ENCODE measurements at regions not wholly inside any gene's neighbourhood (a gene's known extent, or its start where the extent isn't known, plus 50 kb on each side); places are given as distances from the start of the nearest gene placed in this dataset.
A peak's percentile ranks its signal among the peaks of the same experiment; 100 is the strongest.
"Not testable (repeated sequence)": the region's sequence is repeated elsewhere in the genome, so short reads cannot be mapped to it uniquely, and the experiment has no call there.

DNA sequence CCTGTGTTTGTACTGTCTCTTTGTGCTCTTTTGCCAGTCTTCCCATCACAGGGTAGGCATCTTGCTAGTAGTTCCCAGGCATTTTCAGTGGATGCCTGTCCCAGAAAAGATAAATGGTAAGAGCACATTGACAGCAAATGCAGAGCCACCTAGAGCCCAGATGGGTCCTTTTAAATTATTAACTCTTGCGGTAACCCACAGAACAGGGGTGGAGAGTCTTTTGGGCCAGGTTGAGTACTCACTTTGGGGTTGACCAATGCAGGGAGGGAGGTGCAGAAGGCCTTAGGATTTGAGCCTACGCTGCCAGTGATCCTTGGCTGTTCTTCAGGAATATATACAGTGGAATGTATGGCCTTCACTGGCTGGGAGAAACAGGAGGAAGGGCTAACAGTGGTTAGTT is 173.8 kb downstream of the MSN start:
- Histone ChIP-seq H3K27ac (ENCODE audit: insufficient read depth, low read length, poor library complexity, severe bottlenecking) (no peak overlapping the region), H3K4me3 (ENCODE audit: insufficient read depth, low read depth, low read length, poor library complexity, severe bottlenecking) (no peak overlapping the region), H3K27me3 (replicated peaks; ENCODE audit: control insufficient read depth, insufficient read depth, low read length, poor library complexity, severe bottlenecking) (no peaks in the 10 kb centered on the region), H3K36me3 (ENCODE audit: control insufficient read depth, insufficient read depth, low read length) (no peaks in the 10 kb centered on the region), H3K9me3 (ENCODE audit: control insufficient read depth, low read length) (no peaks in the 10 kb centered on the region), H3K4me1 (ENCODE audit: control insufficient read depth, insufficient read depth, low read length, poor library complexity, severe bottlenecking) (no peaks in the 10 kb centered on the region)
- no peak for DNase-seq

DNA sequence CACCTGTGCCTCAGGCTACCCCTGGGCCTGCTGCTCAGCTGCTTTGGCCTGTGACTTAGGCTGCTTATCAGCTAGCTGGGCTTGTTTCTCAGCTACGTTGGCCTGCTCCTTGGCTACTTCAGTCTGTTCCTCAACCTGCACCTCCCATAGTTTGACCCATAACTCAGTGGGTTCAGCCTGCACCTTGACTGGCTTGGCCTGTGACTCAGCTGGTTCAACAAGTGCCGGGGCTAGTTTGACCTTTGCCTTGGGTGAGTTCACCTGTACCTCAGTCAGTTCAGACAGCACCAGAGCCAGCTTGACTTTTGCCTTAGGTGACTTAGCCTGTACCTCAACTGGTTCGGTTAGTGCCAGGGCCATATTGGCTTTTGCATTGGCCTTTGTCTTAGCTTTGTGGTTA is 171.2 kb downstream of the MSN start:
- H3K4me3 ChIP-seq (ENCODE audit: insufficient read depth, low read depth, low read length, poor library complexity, severe bottlenecking), result no peak overlapping the region
- H3K27ac ChIP-seq (ENCODE audit: insufficient read depth, low read length, poor library complexity, severe bottlenecking), result no peak overlapping the region
- no peaks in the 10 kb centered on the region for H3K27me3 ChIP-seq (replicated peaks; ENCODE audit: control insufficient read depth, insufficient read depth, low read length, poor library complexity, severe bottlenecking)
- no peaks in the 10 kb centered on the region for H3K9me3 ChIP-seq (ENCODE audit: control insufficient read depth, low read length)
- no peaks in the 10 kb centered on the region for H3K36me3 ChIP-seq (ENCODE audit: control insufficient read depth, insufficient read depth, low read length)
- H3K4me1 ChIP-seq (ENCODE audit: control insufficient read depth, insufficient read depth, low read length, poor library complexity, severe bottlenecking), result no peaks in the 10 kb centered on the region
- no peak for DNase-seq

DNA sequence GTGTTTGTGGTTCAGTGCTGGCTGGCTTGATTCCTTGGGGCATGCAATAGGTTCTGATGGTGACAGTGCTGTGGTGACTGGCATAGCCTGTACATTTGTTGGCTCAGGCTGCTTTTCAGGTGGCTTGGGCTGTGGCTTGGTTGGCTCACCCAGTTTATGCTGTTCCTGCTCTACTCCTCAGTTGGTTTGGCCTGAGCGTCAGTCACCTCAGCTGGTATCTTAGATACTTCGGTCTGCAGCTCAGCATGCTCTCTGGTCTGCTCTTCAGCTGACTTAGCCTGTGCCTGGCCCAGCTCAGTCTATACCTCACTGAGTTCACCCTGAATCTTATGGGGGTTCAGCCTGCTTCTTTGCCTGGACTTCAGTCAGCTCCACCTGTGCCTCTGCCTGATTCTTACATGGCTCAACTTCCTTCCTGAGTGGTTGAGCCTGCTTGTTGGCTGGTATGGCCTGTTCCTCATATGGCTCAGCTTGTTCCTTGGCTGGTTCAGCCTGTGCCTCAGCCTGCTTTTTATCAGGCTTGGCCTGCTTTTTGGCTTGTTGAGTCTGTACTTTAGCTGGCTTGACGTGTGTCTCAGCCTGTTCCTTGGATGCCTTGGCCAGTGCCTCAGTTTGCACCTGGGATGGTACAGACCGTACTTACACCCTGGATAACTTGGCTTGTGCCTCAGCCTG is 170.6 kb downstream of the MSN start:
- no peaks in the 10 kb centered on the region for H3K4me1 ChIP-seq (ENCODE audit: control insufficient read depth, insufficient read depth, low read length, poor library complexity, severe bottlenecking)
- no peak for DNase-seq
- H3K9me3 ChIP-seq (ENCODE audit: control insufficient read depth, low read length), result no peaks in the 10 kb centered on the region
- no peaks in the 10 kb centered on the region for H3K36me3 ChIP-seq (ENCODE audit: control insufficient read depth, insufficient read depth, low read length)
- no peak overlapping the region for H3K4me3 ChIP-seq (ENCODE audit: insufficient read depth, low read depth, low read length, poor library complexity, severe bottlenecking)
- H3K27me3 ChIP-seq (replicated peaks; ENCODE audit: control insufficient read depth, insufficient read depth, low read length, poor library complexity, severe bottlenecking), result no peaks in the 10 kb centered on the region
- H3K27ac ChIP-seq (ENCODE audit: insufficient read depth, low read length, poor library complexity, severe bottlenecking), result no peak overlapping the region

DNA sequence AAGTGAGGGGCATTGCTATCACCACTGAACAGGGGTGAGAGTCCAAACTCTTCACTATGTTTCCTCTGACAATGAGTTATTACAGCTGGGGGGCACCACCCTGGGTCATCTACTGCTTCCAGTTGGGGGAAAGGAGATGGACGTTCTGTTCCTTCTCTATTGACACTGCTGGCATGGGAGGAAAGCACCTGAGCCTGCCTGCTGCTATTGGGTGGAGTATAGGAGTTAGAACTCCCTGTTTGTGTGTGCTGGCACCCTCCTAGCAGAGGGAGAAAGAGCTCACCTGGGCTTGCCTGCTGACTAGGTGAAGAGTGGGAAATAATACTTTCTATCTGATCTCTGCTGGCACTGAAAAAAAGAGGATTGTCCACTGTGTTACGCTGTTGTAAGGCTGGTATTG is 163.8 kb downstream of the MSN start:
- no peak for DNase-seq
- no peaks in the 10 kb centered on the region for H3K36me3 ChIP-seq (ENCODE audit: control insufficient read depth, insufficient read depth, low read length)
- no peak overlapping the region for H3K4me3 ChIP-seq (ENCODE audit: insufficient read depth, low read depth, low read length, poor library complexity, severe bottlenecking)
- H3K27me3 ChIP-seq (replicated peaks; ENCODE audit: control insufficient read depth, insufficient read depth, low read length, poor library complexity, severe bottlenecking), result no peaks in the 10 kb centered on the region
- no peaks in the 10 kb centered on the region for H3K9me3 ChIP-seq (ENCODE audit: control insufficient read depth, low read length)
- H3K4me1 ChIP-seq (ENCODE audit: control insufficient read depth, insufficient read depth, low read length, poor library complexity, severe bottlenecking), result no peaks in the 10 kb centered on the region
- no peak overlapping the region for H3K27ac ChIP-seq (ENCODE audit: insufficient read depth, low read length, poor library complexity, severe bottlenecking)

DNA sequence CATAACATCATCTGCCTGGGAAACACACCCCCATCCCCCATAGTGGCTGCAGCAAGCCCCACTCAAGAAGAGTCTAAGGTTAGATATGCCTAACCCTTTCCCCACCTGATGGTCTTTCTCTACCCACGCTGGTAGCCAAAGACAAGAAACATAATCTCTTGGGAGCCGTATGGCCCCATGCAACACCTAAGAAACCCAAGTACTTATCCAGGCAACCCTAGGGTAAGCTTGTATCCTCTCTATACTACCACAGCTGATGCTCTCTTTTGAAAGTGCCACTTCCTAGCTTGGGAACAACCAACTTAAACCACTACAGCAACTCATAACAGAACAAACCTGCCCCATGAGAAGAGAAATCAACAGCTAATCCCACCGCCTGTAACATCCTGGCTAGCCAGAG is 161.1 kb downstream of the MSN start:
- H3K36me3 ChIP-seq (ENCODE audit: control insufficient read depth, insufficient read depth, low read length), result no peaks in the 10 kb centered on the region
- H3K9me3 ChIP-seq (ENCODE audit: control insufficient read depth, low read length), result no peaks in the 10 kb centered on the region
- no peak for DNase-seq
- H3K4me3 ChIP-seq (ENCODE audit: insufficient read depth, low read depth, low read length, poor library complexity, severe bottlenecking), result no peak overlapping the region
- no peaks in the 10 kb centered on the region for H3K4me1 ChIP-seq (ENCODE audit: control insufficient read depth, insufficient read depth, low read length, poor library complexity, severe bottlenecking)
- H3K27ac ChIP-seq (ENCODE audit: insufficient read depth, low read length, poor library complexity, severe bottlenecking), result no peak overlapping the region
- H3K27me3 ChIP-seq (replicated peaks; ENCODE audit: control insufficient read depth, insufficient read depth, low read length, poor library complexity, severe bottlenecking), result no peaks in the 10 kb centered on the region

DNA sequence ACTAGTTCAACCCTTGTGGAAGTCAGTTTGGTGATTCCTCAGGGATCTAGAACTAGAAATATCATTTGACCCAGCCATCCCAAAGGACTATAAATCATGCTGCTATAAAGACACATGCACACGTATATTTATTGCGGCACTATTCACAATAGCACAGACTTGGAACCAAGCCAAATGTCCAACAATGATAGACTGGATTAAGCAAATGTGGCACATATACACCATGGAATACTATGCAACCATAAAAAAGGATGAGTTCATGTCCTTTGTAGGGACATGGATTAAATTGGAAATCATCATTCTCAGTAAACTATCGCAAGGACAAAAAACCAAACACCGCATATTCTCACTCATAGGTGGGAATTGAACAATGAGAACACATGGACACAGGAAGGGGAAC is 157.8 kb downstream of the MSN start:
- not testable (repeated sequence) for H3K9me3 ChIP-seq (ENCODE audit: control insufficient read depth, low read length); DNase-seq; H3K4me1 ChIP-seq (ENCODE audit: control insufficient read depth, insufficient read depth, low read length, poor library complexity, severe bottlenecking); H3K27ac ChIP-seq (ENCODE audit: insufficient read depth, low read length, poor library complexity, severe bottlenecking); H3K4me3 ChIP-seq (ENCODE audit: insufficient read depth, low read depth, low read length, poor library complexity, severe bottlenecking); H3K27me3 ChIP-seq (replicated peaks; ENCODE audit: control insufficient read depth, insufficient read depth, low read length, poor library complexity, severe bottlenecking); H3K36me3 ChIP-seq (ENCODE audit: control insufficient read depth, insufficient read depth, low read length)

DNA sequence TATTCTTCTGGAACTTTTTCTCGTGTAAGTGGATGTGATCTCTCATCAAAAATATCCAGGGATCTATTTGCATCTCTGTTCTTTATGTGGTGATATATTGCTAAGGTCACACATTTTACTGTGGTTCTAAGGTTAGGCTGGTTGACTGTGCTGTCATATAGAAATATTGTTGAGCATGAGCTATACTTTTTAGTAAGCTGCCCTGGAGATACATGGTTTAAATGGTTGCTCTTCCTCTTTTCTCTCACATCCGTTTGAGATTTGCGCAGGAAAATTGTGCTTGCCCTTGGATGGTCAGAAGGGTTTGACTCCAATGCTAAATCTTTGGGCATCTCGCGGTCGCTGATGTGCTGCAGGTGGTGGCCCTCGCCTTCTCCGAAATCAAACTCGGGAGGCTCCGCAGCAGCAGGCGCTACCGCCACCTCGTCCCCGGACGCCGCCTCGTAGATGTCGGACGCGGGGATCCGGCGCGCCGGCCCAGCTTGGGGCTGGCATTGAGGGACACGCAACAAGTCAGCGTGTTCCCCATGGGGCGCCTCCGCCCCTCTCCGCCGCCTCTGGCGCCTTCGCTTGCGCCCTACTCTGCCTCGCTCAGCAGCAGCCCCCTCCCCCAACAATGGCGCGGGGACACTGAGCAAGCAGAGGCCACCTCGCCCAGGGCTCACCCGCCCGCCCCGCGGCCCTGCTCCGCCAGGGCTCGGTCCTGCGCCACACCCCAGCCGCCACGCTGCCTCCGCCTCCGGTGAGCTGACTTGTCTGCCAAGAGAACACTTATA is 154.5 kb downstream of the MSN start:
- H3K4me1 ChIP-seq (ENCODE audit: control insufficient read depth, insufficient read depth, low read length, poor library complexity, severe bottlenecking), result no peaks in the 10 kb centered on the region
- no peaks in the 10 kb centered on the region for H3K36me3 ChIP-seq (ENCODE audit: control insufficient read depth, insufficient read depth, low read length)
- H3K9me3 ChIP-seq (ENCODE audit: control insufficient read depth, low read length), result no peaks in the 10 kb centered on the region
- H3K4me3 ChIP-seq (ENCODE audit: insufficient read depth, low read depth, low read length, poor library complexity, severe bottlenecking), result peak overlapping the region; percentile 51
- H3K27ac ChIP-seq (ENCODE audit: insufficient read depth, low read length, poor library complexity, severe bottlenecking), result no peak overlapping the region
- H3K27me3 ChIP-seq (replicated peaks; ENCODE audit: control insufficient read depth, insufficient read depth, low read length, poor library complexity, severe bottlenecking), result no peaks in the 10 kb centered on the region
- peak in 2 of 3 donors; percentile 6 to 10 for DNase-seq

DNA sequence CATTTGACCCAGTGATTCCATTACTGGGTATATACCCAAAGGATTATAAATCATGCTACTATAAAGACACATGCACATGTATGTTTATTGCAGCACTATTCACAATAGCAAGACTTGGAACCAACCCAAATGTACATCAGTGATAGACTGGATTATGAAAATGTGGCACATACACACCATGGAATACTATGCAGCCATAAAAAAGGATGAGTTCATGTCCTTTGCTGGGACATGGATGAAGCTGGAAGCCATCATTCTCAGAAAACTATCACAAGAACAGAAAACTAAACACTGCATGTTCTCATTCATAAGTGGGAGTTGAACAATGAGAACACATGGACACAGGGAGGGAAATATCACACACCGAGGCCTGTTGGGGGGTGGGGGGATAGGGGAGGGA is 152.5 kb downstream of the MSN start:
- DNase-seq, result not testable (repeated sequence)

DNA sequence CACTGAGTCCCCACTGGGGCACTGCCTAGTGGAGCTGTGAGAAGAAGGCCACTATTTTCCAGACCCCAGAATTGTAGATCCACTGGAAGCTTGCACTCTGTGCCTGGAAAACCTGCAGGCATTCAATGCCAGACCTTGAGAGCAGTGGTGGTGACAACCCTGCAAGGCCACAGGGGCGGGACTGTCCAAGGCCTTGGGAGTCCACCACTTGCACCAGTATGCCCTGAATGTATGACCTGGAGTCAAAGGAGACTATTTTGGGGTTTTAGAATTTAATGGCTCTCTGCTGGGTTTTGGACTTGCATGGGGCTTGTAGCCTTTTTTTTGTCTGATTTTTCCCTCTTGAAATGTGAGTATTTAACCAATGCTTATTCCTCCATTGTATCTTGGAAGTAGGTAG is 145.8 kb downstream of the MSN start:
- Histone ChIP-seq H3K4me1 (ENCODE audit: control insufficient read depth, insufficient read depth, low read length, poor library complexity, severe bottlenecking) (no peaks in the 10 kb centered on the region), H3K9me3 (ENCODE audit: control insufficient read depth, low read length) (no peaks in the 10 kb centered on the region), H3K27ac (ENCODE audit: insufficient read depth, low read length, poor library complexity, severe bottlenecking) (no peak overlapping the region), H3K27me3 (replicated peaks; ENCODE audit: control insufficient read depth, insufficient read depth, low read length, poor library complexity, severe bottlenecking) (no peaks in the 10 kb centered on the region), H3K4me3 (ENCODE audit: insufficient read depth, low read depth, low read length, poor library complexity, severe bottlenecking) (no peak overlapping the region), H3K36me3 (ENCODE audit: control insufficient read depth, insufficient read depth, low read length) (no peaks in the 10 kb centered on the region)
- no peak for DNase-seq

More for the DNA sequence above, 152.5 kb downstream of the MSN start:
- H3K36me3 ChIP-seq (ENCODE audit: control insufficient read depth, insufficient read depth, low read length); H3K27ac ChIP-seq (ENCODE audit: insufficient read depth, low read length, poor library complexity, severe bottlenecking); H3K27me3 ChIP-seq (replicated peaks; ENCODE audit: control insufficient read depth, insufficient read depth, low read length, poor library complexity, severe bottlenecking); H3K4me3 ChIP-seq (ENCODE audit: insufficient read depth, low read depth, low read length, poor library complexity, severe bottlenecking); H3K9me3 ChIP-seq (ENCODE audit: control insufficient read depth, low read length); H3K4me1 ChIP-seq (ENCODE audit: control insufficient read depth, insufficient read depth, low read length, poor library complexity, severe bottlenecking): not testable (repeated sequence)

DNA sequence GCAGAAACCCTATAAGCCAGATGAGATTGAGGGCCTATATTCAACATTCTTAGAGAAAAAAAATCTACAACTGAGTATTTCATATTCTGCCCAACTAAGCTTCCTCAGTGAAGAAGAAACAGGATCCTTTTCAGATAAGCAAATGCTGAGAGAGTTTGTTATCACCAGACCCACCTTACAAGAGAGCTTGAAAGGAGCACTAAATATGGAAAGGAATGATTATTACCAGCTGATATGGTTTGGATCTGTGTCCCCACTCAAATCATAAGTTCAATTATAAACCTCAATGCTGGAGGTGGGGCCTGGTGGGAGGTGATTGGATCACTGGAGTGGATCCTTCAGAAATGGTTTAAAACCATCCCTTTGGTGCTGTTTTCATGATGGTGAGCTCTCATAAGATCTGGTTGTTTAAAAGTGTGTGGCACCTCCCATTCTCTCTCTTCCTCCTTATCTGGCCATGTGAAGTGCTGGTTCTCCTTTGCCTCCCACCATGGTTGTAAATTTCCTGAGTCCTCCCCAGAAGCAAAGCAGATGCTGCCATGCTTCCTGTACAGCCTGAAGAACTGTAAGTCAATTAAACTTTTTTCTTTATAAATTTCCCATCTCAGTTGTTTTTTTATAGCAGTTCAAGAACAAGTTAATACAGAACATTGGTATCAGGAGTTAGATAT is 144.2 kb downstream of the MSN start:
- H3K36me3 ChIP-seq (ENCODE audit: control insufficient read depth, insufficient read depth, low read length), result no peaks in the 10 kb centered on the region
- no peak overlapping the region for H3K4me3 ChIP-seq (ENCODE audit: insufficient read depth, low read depth, low read length, poor library complexity, severe bottlenecking)
- no peaks in the 10 kb centered on the region for H3K9me3 ChIP-seq (ENCODE audit: control insufficient read depth, low read length)
- no peaks in the 10 kb centered on the region for H3K4me1 ChIP-seq (ENCODE audit: control insufficient read depth, insufficient read depth, low read length, poor library complexity, severe bottlenecking)
- DNase-seq, result no peak
- H3K27me3 ChIP-seq (replicated peaks; ENCODE audit: control insufficient read depth, insufficient read depth, low read length, poor library complexity, severe bottlenecking), result no peaks in the 10 kb centered on the region
- H3K27ac ChIP-seq (ENCODE audit: insufficient read depth, low read length, poor library complexity, severe bottlenecking), result no peak overlapping the region
